ENCODE measurements at regions not wholly inside any gene's neighbourhood (a gene's known extent, or its start where the extent isn't known, plus 50 kb on each side); places are given as distances from the start of the nearest gene placed in this dataset.

- DNase-seq (ENCODE audit: low spot score) (no peak), ATAC-seq (no peak)
Observed at GRCh38 chr12:59260202-59260601, 335.6 kb upstream of the SLC16A7 start.

GRCh38 chr12:59252731-59253130 is 332.4 kb upstream of the LRIG3 start:
- DNase-seq (ENCODE audit: low spot score) (no peak), ATAC-seq (no peak)

- no peak for ATAC-seq
- DNase-seq (ENCODE audit: low spot score) = no peak
Observed at GRCh38 chr12:59250766-59251165, 330.5 kb upstream of the LRIG3 start.

- no peak for DNase-seq (ENCODE audit: low spot score)
- no peak for ATAC-seq
Observed at GRCh38 chr12:59240048-59240447, 319.7 kb upstream of the LRIG3 start.

GRCh38 chr12:59234391-59234790 is 314.1 kb upstream of the LRIG3 start:
- no peak for DNase-seq (ENCODE audit: low spot score)
- ATAC-seq = no peak

GRCh38 chr12:59230334-59230733 is 310.0 kb upstream of the LRIG3 start:
- ATAC-seq = no peak
- DNase-seq (ENCODE audit: low spot score) = no peak

- no peak for ATAC-seq
- no peak for DNase-seq (ENCODE audit: low spot score)
Observed at GRCh38 chr12:59219148-59219547, 298.8 kb upstream of the LRIG3 start.

GRCh38 chr12:59196989-59197388 is 276.7 kb upstream of the LRIG3 start:
- ATAC-seq = no peak
- no peak for DNase-seq (ENCODE audit: low spot score)

- no peak for DNase-seq (ENCODE audit: low spot score)
- ATAC-seq = no peak
Observed at GRCh38 chr12:59194794-59195193, 274.5 kb upstream of the LRIG3 start.

GRCh38 chr12:59193476-59194050 is 273.3 kb upstream of the LRIG3 start:
- no peak for ATAC-seq

GRCh38 chr12:59191372-59191771 is 271.1 kb upstream of the LRIG3 start:
- ATAC-seq (no peak), DNase-seq (ENCODE audit: low spot score) (no peak)

More at GRCh38 chr12:59193476-59194050, 273.3 kb upstream of the LRIG3 start:
- DNase-seq (ENCODE audit: low spot score) = no peak

- DNase-seq (ENCODE audit: low spot score) (no peak), ATAC-seq (no peak)
Observed at GRCh38 chr12:59186451-59186850, 266.1 kb upstream of the LRIG3 start.

GRCh38 chr12:59185295-59185694 is 265.0 kb upstream of the LRIG3 start:
- ATAC-seq (no peak), DNase-seq (ENCODE audit: low spot score) (no peak)

- ATAC-seq = no peak
- DNase-seq (ENCODE audit: low spot score) = no peak
Observed at GRCh38 chr12:59182658-59183455, 262.6 kb upstream of the LRIG3 start.

- DNase-seq (ENCODE audit: low spot score) (no peak), ATAC-seq (no peak)
Observed at GRCh38 chr12:59182191-59182590, 261.9 kb upstream of the LRIG3 start.

GRCh38 chr12:59181196-59181777 is 261.0 kb upstream of the LRIG3 start:
- ATAC-seq = no peak
- no peak for DNase-seq (ENCODE audit: low spot score)

GRCh38 chr12:59179231-59179630 is 258.9 kb upstream of the LRIG3 start:
- no peak for ATAC-seq
- no peak for DNase-seq (ENCODE audit: low spot score)

GRCh38 chr12:59173695-59174094 is 253.4 kb upstream of the LRIG3 start:
- ATAC-seq = no peak
- DNase-seq (ENCODE audit: low spot score) = no peak

- ATAC-seq = no peak
- no peak for DNase-seq (ENCODE audit: low spot score)
Observed at GRCh38 chr12:59168647-59169046, 248.3 kb upstream of the LRIG3 start.

- DNase-seq (ENCODE audit: low spot score) (no peak), ATAC-seq (no peak)
Observed at GRCh38 chr12:59166457-59166856, 246.2 kb upstream of the LRIG3 start.

GRCh38 chr12:59164991-59165718 is 244.9 kb upstream of the LRIG3 start:
- DNase-seq (ENCODE audit: low spot score) (no peak), ATAC-seq (peak; percentile 56)

GRCh38 chr12:59164226-59164625 is 243.9 kb upstream of the LRIG3 start:
- ATAC-seq (no peak), DNase-seq (ENCODE audit: low spot score) (no peak)

Measured in left lobe of liver (tissue), 2 donors.